ENCODE measurements at regions not wholly inside any gene's neighbourhood (a gene's known extent, or its start where the extent isn't known, plus 50 kb on each side); places are given as distances from the start of the nearest gene placed in this dataset.

- DNase-seq (ENCODE audit: low read depth in 2 of 3, low spot score in 1 of 3), result no peak
Measured at GRCh38 chr6:113328886-113329381, 528.2 kb upstream of the MARCKS start.

- DNase-seq (ENCODE audit: low read depth in 2 of 3, low spot score in 1 of 3), result no peak
Measured at GRCh38 chr6:113329942-113330635, 527.1 kb upstream of the MARCKS start.

- DNase-seq (ENCODE audit: low read depth in 2 of 3, low spot score in 1 of 3), result no peak
Measured at GRCh38 chr6:113330636-113330946, 526.6 kb upstream of the MARCKS start.

- DNase-seq (ENCODE audit: low read depth in 2 of 3, low spot score in 1 of 3), result no peak
Measured at GRCh38 chr6:113331021-113331420, 526.1 kb upstream of the MARCKS start.

- no peak for DNase-seq (ENCODE audit: low read depth in 2 of 3, low spot score in 1 of 3)
Measured at GRCh38 chr6:113338644-113339043, 518.5 kb upstream of the MARCKS start.

- no peak for DNase-seq (ENCODE audit: low read depth in 2 of 3, low spot score in 1 of 3)
Measured at GRCh38 chr6:113339209-113339608, 517.9 kb upstream of the MARCKS start.

GRCh38 chr6:113340371-113340770, 516.8 kb upstream of the MARCKS start:
- no peak for DNase-seq (ENCODE audit: low read depth in 2 of 3, low spot score in 1 of 3)

GRCh38 chr6:113343940-113344339, 513.2 kb upstream of the MARCKS start:
- DNase-seq (ENCODE audit: low read depth in 2 of 3, low spot score in 1 of 3), result no peak

- no peak for DNase-seq (ENCODE audit: low read depth in 2 of 3, low spot score in 1 of 3)
Measured at GRCh38 chr6:113344969-113345368, 512.2 kb upstream of the MARCKS start.

GRCh38 chr6:113347436-113347835, 509.7 kb upstream of the MARCKS start:
- no peak for DNase-seq (ENCODE audit: low read depth in 2 of 3, low spot score in 1 of 3)

- no peak for DNase-seq (ENCODE audit: low read depth in 2 of 3, low spot score in 1 of 3)
Measured at GRCh38 chr6:113350461-113350860, 506.7 kb upstream of the MARCKS start.

GRCh38 chr6:113351173-113351834, 505.8 kb upstream of the MARCKS start:
- no peak for DNase-seq (ENCODE audit: low read depth in 2 of 3, low spot score in 1 of 3)

- no peak for DNase-seq (ENCODE audit: low read depth in 2 of 3, low spot score in 1 of 3)
Measured at GRCh38 chr6:113352029-113352801, 504.9 kb upstream of the MARCKS start.

GRCh38 chr6:113352831-113353230, 504.3 kb upstream of the MARCKS start:
- no peak for DNase-seq (ENCODE audit: low read depth in 2 of 3, low spot score in 1 of 3)

- DNase-seq (ENCODE audit: low read depth in 2 of 3, low spot score in 1 of 3), result no peak
Measured at GRCh38 chr6:113353392-113353791, 503.8 kb upstream of the MARCKS start.

- DNase-seq (ENCODE audit: low read depth in 2 of 3, low spot score in 1 of 3), result no peak
Measured at GRCh38 chr6:113354204-113354895, 502.8 kb upstream of the MARCKS start.

- DNase-seq (ENCODE audit: low read depth in 2 of 3, low spot score in 1 of 3), result no peak
Measured at GRCh38 chr6:113356139-113356538, 501.0 kb upstream of the MARCKS start.

- no peak for DNase-seq (ENCODE audit: low read depth in 2 of 3, low spot score in 1 of 3)
Measured at GRCh38 chr6:113357041-113357440, 500.1 kb upstream of the MARCKS start.

- DNase-seq (ENCODE audit: low read depth in 2 of 3, low spot score in 1 of 3), result no peak
Measured at GRCh38 chr6:113358063-113358583, 499.0 kb upstream of the MARCKS start.

- DNase-seq (ENCODE audit: low read depth in 2 of 3, low spot score in 1 of 3), result no peak
Measured at GRCh38 chr6:113359155-113360140, 497.7 kb upstream of the MARCKS start.
